ENCODE measurements at regions not wholly inside any gene's neighbourhood (a gene's known extent, or its start where the extent isn't known, plus 50 kb on each side); places are given as distances from the start of the nearest gene placed in this dataset.

DNA sequence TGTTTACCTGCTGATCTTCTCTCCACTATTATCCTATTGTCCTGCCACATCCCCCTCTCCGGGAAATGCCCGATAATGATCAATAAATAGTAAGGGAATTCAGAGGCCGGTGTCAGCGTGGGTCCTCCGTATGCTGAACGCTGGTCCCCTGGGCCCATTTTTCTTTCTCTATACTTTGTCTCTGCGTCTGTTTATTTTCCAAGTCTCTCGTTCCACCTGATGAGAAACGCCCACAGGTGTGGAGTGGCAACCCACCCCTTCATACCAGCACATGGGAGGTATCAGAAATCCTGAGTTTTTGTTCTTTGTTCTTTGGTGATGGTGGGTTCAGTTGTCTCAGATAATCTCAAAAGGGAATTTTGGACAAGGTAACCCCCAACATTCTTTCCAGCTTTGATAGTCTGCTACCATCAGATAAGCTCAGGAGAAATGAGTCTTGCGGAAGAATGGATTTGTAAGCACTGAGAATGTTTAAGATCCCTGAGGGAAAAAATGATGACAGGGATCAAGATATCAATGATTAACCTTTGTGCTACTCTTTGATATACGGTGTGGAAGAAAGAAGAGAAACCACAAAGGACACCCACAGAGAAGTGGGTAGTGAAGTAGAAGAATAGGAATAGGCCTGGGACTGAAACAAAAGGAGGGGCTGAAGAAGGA, 117.9 kb downstream of the CEP44 start:
- TF ChIP-seq SP1 (IDR thresholded peaks at IDR 0.05) (no peak), LEF1 (IDR thresholded peaks at IDR 0.05; ENCODE audit: borderline replicate concordance) (no peak), TARDBP (IDR thresholded peaks at IDR 0.05) (no peak), SUZ12 (IDR thresholded peaks at IDR 0.05) (no peak), FOXA1 (IDR thresholded peaks at IDR 0.05) (no peak)

All from HEK293T (cell line).